Loucy (cell line): ENCODE measurements at regions not wholly inside any gene's neighbourhood (a gene's known extent, or its start where the extent isn't known, plus 50 kb on each side); places are given as distances from the start of the nearest gene placed in this dataset.

Source experiments
- CTCF ChIP-seq: fragments of 200-600 bp; sonication (generic); conservative IDR thresholded peaks from 2 replicates; pipeline ENCODE4 v1.5.1; 2014; ENCODE audit warnings: mild to moderate bottlenecking, antibody characterized with exemption, low read length
- EZH2phosphoT487 ChIP-seq: fragments of 200-600 bp; IDR thresholded peaks from 2 replicates; pipeline ENCODE4 v1.6.1; 2018; ENCODE audit warnings: antibody characterized with exemption, mild to moderate bottlenecking, moderate library complexity, borderline replicate concordance

- TF ChIP-seq CTCF, result no peak
- no peak for TF ChIP-seq EZH2phosphoT487
Observed at GRCh38 chr6:12361042-12361765, 71.0 kb downstream of the EDN1 start.
